ENCODE measurements at regions not wholly inside any gene's neighbourhood (a gene's known extent, or its start where the extent isn't known, plus 50 kb on each side); places are given as distances from the start of the nearest gene placed in this dataset.

DNA sequence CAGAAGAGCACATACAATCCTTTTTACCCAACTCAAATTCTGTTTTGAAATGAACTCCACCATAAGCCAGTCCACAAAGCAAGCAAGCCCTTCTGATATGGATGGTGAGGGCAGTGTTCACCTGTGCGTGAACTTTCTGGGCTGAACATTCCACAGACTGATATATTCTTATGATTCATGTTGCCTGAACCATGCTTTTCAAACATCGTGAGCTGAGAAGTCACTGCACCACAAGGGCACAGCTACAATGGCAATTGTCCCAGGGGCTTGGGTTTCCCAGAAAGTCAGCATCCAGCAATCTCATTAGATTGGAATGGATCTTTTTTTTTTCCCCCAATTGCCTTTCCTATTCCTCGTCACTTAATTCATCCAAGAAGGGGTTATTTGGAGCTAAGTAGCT lies 86.9 kb upstream of the ZNF438 start:
- no peaks in the 10 kb centered on the region for H3K9me3 ChIP-seq (replicated peaks in 1 of 3)
- no peaks in the 10 kb centered on the region for H3K36me3 ChIP-seq (replicated peaks in 1 of 2)
- DNase-seq, result no peak
- no peak overlapping the region for H3K4me3 ChIP-seq
- no peaks in the 10 kb centered on the region for H3K27me3 ChIP-seq
- H3K4me1 ChIP-seq (replicated peaks in 1 of 2), result no peaks in the 10 kb centered on the region
- intact Hi-C loops (cut with DNase I), result no loop called here
- no peak overlapping the region for H3K27ac ChIP-seq
- TF ChIP-seq POLR2A (IDR thresholded peaks at IDR 0.05), result no peak
- TF ChIP-seq, protein P1, sequence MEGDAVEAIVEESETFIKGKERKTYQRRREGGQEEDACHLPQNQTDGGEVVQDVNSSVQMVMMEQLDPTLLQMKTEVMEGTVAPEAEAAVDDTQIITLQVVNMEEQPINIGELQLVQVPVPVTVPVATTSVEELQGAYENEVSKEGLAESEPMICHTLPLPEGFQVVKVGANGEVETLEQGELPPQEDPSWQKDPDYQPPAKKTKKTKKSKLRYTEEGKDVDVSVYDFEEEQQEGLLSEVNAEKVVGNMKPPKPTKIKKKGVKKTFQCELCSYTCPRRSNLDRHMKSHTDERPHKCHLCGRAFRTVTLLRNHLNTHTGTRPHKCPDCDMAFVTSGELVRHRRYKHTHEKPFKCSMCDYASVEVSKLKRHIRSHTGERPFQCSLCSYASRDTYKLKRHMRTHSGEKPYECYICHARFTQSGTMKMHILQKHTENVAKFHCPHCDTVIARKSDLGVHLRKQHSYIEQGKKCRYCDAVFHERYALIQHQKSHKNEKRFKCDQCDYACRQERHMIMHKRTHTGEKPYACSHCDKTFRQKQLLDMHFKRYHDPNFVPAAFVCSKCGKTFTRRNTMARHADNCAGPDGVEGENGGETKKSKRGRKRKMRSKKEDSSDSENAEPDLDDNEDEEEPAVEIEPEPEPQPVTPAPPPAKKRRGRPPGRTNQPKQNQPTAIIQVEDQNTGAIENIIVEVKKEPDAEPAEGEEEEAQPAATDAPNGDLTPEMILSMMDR (IDR thresholded peaks at IDR 0.05), result no peak
- 57 to 79% (median 75%) methylated on average over 3 of the region's 3 CpGs for WGBS, 4 donors

DNA sequence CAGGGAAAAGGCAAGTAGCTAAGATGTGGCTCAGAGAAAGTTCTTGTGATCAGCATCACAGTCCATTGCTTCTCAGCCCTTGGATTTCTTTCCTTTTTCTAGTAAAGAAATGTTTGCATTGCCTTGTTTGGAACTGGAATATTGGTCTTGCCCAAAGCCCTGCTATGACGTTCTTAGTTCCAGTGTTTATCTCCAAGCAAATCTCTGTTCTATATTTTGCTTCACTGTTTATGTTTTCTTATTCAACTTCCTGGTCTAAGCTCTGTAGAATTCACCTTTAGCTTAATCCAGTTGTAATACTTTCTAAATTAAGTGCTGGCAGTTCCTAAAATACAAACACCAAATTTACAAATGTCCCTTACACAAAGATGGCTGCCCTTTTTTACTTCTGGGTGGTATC lies 88.7 kb upstream of the ZNF438 start:
- WGBS, 4 donors, result 41 to 65% (median 57%) methylated on average over 1 of the region's 1 CpG
- DNase-seq, result no peak
- Histone ChIP-seq H3K4me1 (replicated peaks in 1 of 2) (no peaks in the 10 kb centered on the region), H3K4me3 (no peak overlapping the region), H3K27me3 (no peaks in the 10 kb centered on the region), H3K27ac (no peak overlapping the region), H3K9me3 (replicated peaks in 1 of 3) (no peaks in the 10 kb centered on the region), H3K36me3 (replicated peaks in 1 of 2) (no peaks in the 10 kb centered on the region)
- intact Hi-C loops (cut with DNase I), result no loop called here
- TF ChIP-seq, protein P1 (IDR thresholded peaks at IDR 0.05), result no peak
- no peak for TF ChIP-seq POLR2A (IDR thresholded peaks at IDR 0.05)

DNA sequence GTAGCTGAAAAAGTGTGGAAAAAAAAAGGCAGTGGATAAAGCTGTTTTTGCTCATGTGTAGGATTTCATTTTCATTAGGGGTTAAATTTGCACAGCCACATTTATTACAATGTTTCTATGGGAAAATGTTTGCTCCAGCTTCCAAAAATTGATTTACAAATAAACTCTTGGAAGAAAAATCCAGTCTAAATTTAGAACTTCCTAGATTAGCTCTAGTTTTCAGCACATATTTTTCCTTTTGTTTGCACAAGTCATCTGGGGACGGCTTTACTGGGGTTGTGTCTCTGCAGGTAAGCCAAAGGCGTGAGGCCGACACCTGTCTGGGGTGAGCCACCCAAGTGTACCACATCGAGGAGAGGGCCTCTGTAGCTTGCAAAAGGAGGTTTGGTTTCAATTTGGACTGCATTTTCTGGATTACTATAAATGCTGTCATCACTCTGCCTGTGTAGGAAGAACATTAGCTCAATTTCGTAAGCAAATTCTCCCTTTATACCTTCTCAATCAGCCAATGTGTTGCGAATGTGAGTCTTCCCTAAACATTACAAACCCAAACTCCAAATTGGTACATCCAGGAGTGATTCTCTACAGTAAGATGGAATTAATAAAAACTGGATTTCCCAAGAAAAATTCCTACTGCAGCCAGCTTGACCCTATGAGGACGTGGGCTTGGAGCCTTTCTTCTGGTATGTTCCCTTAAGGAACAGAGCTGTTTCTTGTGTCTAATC lies 89.5 kb upstream of the ZNF438 start:
- Histone ChIP-seq H3K9me3 (replicated peaks in 1 of 3) (no peaks in the 10 kb centered on the region), H3K36me3 (replicated peaks in 1 of 2) (no peaks in the 10 kb centered on the region), H3K27me3 (no peaks in the 10 kb centered on the region), H3K27ac (no peak overlapping the region), H3K4me3 (no peak overlapping the region), H3K4me1 (replicated peaks in 1 of 2) (no peaks in the 10 kb centered on the region)
- WGBS, 4 donors, result 73 to 76% (median 74%) methylated on average over 7 of the region's 7 CpGs
- DNase-seq, result no peak
- no peak for TF ChIP-seq POLR2A (IDR thresholded peaks at IDR 0.05)
- TF ChIP-seq, protein P1 (IDR thresholded peaks at IDR 0.05), result no peak
- intact Hi-C loops (cut with DNase I), result no loop called here

DNA sequence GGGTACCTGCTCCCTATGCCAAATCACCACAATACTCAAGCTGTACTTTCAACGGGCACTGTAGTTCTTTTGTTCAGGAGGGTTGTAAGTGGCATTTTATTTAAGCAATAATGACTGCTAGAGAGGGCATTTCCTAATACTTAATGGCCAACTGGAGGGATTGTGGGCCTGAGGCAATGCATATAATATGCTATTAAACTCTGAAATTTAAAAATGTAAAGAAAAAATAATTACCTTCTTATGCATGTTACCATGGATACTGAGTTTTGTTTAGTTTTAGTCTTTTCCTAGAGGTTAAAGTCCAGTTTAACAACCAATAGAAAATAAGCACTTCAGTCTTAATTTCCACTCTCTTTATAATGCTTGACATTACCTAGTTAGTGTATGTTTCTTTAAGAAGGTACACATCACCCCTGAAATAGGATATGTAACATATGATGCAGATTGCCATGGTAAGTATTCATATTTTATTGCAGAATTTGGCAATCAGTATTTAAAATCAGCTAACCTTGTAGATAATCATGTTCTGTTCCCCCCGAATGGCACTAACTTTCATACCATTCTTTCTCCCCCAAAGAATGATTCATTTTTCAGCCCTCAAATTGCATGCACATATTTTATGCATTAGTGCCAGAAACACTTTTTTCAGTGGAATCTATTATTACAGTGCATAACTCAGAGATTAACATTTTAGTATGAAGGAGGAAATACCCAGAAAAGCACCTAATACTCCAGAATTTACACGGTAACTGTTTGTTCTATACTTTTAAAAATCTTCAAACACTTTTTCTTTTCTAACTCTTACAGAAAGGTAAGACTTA lies 90.3 kb upstream of the ZNF438 start:
- Histone ChIP-seq H3K4me1 (replicated peaks in 1 of 2) (no peaks in the 10 kb centered on the region), H3K4me3 (no peak overlapping the region), H3K36me3 (replicated peaks in 1 of 2) (no peaks in the 10 kb centered on the region), H3K27me3 (no peaks in the 10 kb centered on the region), H3K27ac (no peak overlapping the region), H3K9me3 (replicated peaks in 1 of 3) (no peaks in the 10 kb centered on the region)
- WGBS, 4 donors, result 66 to 80% (median 78%) methylated on average over 3 of the region's 3 CpGs
- TF ChIP-seq, protein P1 (IDR thresholded peaks at IDR 0.05), result no peak
- no peak for TF ChIP-seq POLR2A (IDR thresholded peaks at IDR 0.05)
- intact Hi-C loops (cut with DNase I), result no loop called here
- no peak for DNase-seq

Measured in adrenal gland (tissue), 9 donors.